B cell (primary cell): ENCODE measurements at regions not wholly inside any gene's neighbourhood (a gene's known extent, or its start where the extent isn't known, plus 50 kb on each side); places are given as distances from the start of the nearest gene placed in this dataset.

Experiments used
- ATAC-seq: fragments of 200-7000 bp; cut with Tn5 transposase; one replicate; pipeline ENCODE4 v1.10.0; 2021; ENCODE audit warnings: low read depth, mild to moderate bottlenecking, moderate number of reproducible peaks, moderate library complexity
- CTCF ChIA-PET: fragments of 350-600 bp; sonication (Branson Sonifier 250); formaldehyde crosslinking; loops from one replicate; lab custom pipeline; 2021; ENCODE audit warnings: antibody characterized with exemption, inconsistent platforms; lab: Charles Lee
- POLR2A ChIA-PET: fragments of 350-600 bp; sonication (Branson Sonifier 250); formaldehyde crosslinking; loops from one replicate; lab custom pipeline; 2021; ENCODE audit warnings: antibody characterized with exemption; lab: Charles Lee
- DNase-seq: peaks from one replicate; pipeline ENCODE4 v3.0.0; 2013
- H2AFZ ChIP-seq: 2 replicates; pipeline ENCODE4 v1.6.1; 2012; ENCODE audit warnings: mild to moderate bottlenecking, low read depth, low read length; ENCODE audit not compliant: insufficient read depth, poor library complexity, severe bottlenecking
- H3K27ac ChIP-seq, 2 donors: 1 replicate in 1 of 2; 2 replicates in 1 of 2; pipeline ENCODE4 v1.5.1; 2012 to 2013; ENCODE audit warnings: low read length in 2 of 2, mild to moderate bottlenecking in 2 of 2, moderate library complexity in 1 of 2
- H3K27me3 ChIP-seq, 4 experiments: fragments of 200-600 bp in 1 of 4; sonication (generic) in 1 of 4; replicated peaks in 1 of 4; 1 replicate in 2 of 4; 2 replicates in 2 of 4; pipeline versions ENCODE4 v1.6.1 to v1.7.0; 2013 to 2016; ENCODE audit warnings: low read length in 3 of 4, mild to moderate bottlenecking in 2 of 4, mixed read lengths in 1 of 4, moderate library complexity in 1 of 4; ENCODE audit not compliant: insufficient read depth in 4 of 4, control insufficient read depth in 3 of 4; ENCODE audit errors: control extremely low read depth in 1 of 4
- H3K36me3 ChIP-seq, 2 experiments: replicated peaks in 1 of 2; 1 replicate in 1 of 2; 2 replicates in 1 of 2; pipeline versions ENCODE4 v1.6.1 to v1.7.1; 2013; ENCODE audit warnings: low read length in 1 of 2; ENCODE audit not compliant: insufficient read depth in 2 of 2, control insufficient read depth in 1 of 2; ENCODE audit errors: control extremely low read depth in 1 of 2, extremely low read depth in 1 of 2
- H3K4me1 ChIP-seq, 2 donors: fragments of 200-600 bp in 1 of 2; sonication (generic) in 1 of 2; 1 replicate in 1 of 2; 2 replicates in 1 of 2; pipeline versions ENCODE4 v1.5.1 to v1.6.1; 2013 to 2017; ENCODE audit warnings: low read length in 2 of 2; ENCODE audit not compliant: control insufficient read depth in 2 of 2, insufficient read depth in 2 of 2
- H3K4me2 ChIP-seq: replicated peaks from 2 replicates; pipeline ENCODE3; 2012; ENCODE audit warnings: mild to moderate bottlenecking, low read depth, low read length; ENCODE audit not compliant: poor library complexity, severe bottlenecking
- H3K4me3 ChIP-seq, 5 experiments: fragments of 200-600 bp in 1 of 5; sonication (generic) in 1 of 5; 1 replicate in 3 of 5; 2 replicates in 2 of 5; pipeline versions ENCODE4 v1.5.1 to v1.7.0; 2011 to 2016; ENCODE audit warnings: low read length in 4 of 5, mild to moderate bottlenecking in 4 of 5, low read depth in 2 of 5, control low read depth in 1 of 5, moderate library complexity in 1 of 5; ENCODE audit not compliant: insufficient read depth in 1 of 5; ENCODE audit errors: control extremely low read depth in 1 of 5, extremely low read depth in 1 of 5
- H3K79me2 ChIP-seq: fragments of 200-600 bp; sonication (generic); one replicate; pipeline ENCODE4 v1.6.0; 2016; ENCODE audit warnings: low read length; ENCODE audit not compliant: control insufficient read depth, insufficient read depth
- H3K9ac ChIP-seq: fragments of 200-600 bp; sonication (generic); 2 replicates; pipeline ENCODE4 v1.6.1; 2017; ENCODE audit warnings: mild to moderate bottlenecking, low read length, moderate library complexity
- H3K9me3 ChIP-seq, 3 donors: one replicate each; pipeline versions ENCODE4 v1.6.1 to v1.7.1; 2013; ENCODE audit warnings: low read length in 2 of 3; ENCODE audit not compliant: control insufficient read depth in 2 of 3, insufficient read depth in 1 of 3; ENCODE audit errors: control extremely low read depth in 1 of 3
- H4K20me1 ChIP-seq: 2 replicates; pipeline ENCODE4 v1.6.0; 2012; ENCODE audit warnings: mild to moderate bottlenecking, low read length; ENCODE audit not compliant: insufficient read depth, control insufficient read depth, poor library complexity, severe bottlenecking
- H3K27ac Mint-ChIP-seq: one replicate; pipeline ENCODE4 v1.8.0; 2021; ENCODE audit warnings: mixed read lengths
- H3K27me3 Mint-ChIP-seq: one replicate; pipeline ENCODE4 v1.8.0; 2021; ENCODE audit warnings: mixed read lengths
- H3K4me1 Mint-ChIP-seq: one replicate; pipeline ENCODE4 v1.8.0; 2021; ENCODE audit warnings: mixed read lengths
- H3K4me3 Mint-ChIP-seq: one replicate; pipeline ENCODE4 v1.8.0; 2021; ENCODE audit warnings: mixed read lengths
- H3K9me3 Mint-ChIP-seq: one replicate; pipeline ENCODE4 v1.8.0; 2022; ENCODE audit warnings: mixed read lengths; ENCODE audit not compliant: insufficient read depth
- EZH2 ChIP-seq: IDR thresholded peaks from 2 replicates; pipeline ENCODE4 v1.6.1; 2012; ENCODE audit warnings: borderline replicate concordance, low read depth, mild to moderate bottlenecking, moderate library complexity, low read length; ENCODE audit not compliant: insufficient read depth, poor library complexity, severe bottlenecking
- WGBS: methylation state at CpG from one replicate; pipeline ENCODE4 v1.1.5; 2013; ENCODE audit warnings: missing lambda C conversion rate; ENCODE audit not compliant: insufficient coverage; 5-methylcytosine and 5-hydroxymethylcytosine counted together
- intact Hi-C: fragments of 100-400 bp; cut with micrococcal nuclease; formaldehyde crosslinking; loops from one replicate; pipeline ENCODE4 v1.10.0; 2022
- TF ChIP-seq, protein P1 (sequence below): fragments of 200-600 bp; IDR thresholded peaks from one replicate; pipeline ENCODE4 v1.8.0; 2022; ENCODE audit warnings: antibody characterized with exemption, mild to moderate bottlenecking

DNA sequence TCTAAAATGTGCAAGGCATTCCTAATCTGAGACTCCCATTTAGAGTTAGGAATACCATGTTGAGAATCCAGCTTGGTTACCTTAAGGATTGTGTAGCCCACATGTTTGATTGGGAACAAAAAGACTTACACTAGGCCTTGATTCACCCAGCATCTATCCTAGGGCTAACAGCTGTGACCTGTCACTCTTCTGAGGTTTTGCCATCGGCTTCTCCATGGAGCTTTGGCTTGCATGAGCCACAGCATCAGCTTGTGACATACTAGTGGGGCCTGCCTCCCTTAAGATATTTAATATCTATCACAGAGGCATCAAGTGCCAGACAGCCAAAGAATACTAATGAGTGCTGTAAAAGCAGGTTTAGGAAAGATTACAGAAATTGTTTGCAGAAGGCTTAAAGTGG, 241.3 kb upstream of the UBE2E3 start:
- WGBS = 75% methylated on average over 1 of the region's 1 CpG
- intact Hi-C loops = no loop called here
- Histone ChIP-seq H3K36me3 (no peaks in the 10 kb centered on the region), H3K4me1 (no peaks in the 10 kb centered on the region), H3K27ac (no peak overlapping the region), H3K9me3 (peaks cover 0 to 2% (median 0%) of the 10 kb centered on the region in 3 donors), H3K27me3 (no peaks in the 10 kb centered on the region), H3K4me3 (no peak overlapping the region), H3K4me2 (no peak overlapping the region), H3K79me2 (no peaks in the 10 kb centered on the region), H4K20me1 (no peaks in the 10 kb centered on the region), H3K9ac (no peak overlapping the region), H2AFZ (no peak overlapping the region)
- Mint-ChIP-seq H3K4me1 (no peaks in the 10 kb centered on the region), H3K9me3 (no peaks in the 10 kb centered on the region), H3K27me3 (peaks cover 8% of the 10 kb centered on the region), H3K4me3 (no peak overlapping the region), H3K27ac (no peak overlapping the region)
- no peak for TF ChIP-seq EZH2
- TF ChIP-seq, protein P1, sequence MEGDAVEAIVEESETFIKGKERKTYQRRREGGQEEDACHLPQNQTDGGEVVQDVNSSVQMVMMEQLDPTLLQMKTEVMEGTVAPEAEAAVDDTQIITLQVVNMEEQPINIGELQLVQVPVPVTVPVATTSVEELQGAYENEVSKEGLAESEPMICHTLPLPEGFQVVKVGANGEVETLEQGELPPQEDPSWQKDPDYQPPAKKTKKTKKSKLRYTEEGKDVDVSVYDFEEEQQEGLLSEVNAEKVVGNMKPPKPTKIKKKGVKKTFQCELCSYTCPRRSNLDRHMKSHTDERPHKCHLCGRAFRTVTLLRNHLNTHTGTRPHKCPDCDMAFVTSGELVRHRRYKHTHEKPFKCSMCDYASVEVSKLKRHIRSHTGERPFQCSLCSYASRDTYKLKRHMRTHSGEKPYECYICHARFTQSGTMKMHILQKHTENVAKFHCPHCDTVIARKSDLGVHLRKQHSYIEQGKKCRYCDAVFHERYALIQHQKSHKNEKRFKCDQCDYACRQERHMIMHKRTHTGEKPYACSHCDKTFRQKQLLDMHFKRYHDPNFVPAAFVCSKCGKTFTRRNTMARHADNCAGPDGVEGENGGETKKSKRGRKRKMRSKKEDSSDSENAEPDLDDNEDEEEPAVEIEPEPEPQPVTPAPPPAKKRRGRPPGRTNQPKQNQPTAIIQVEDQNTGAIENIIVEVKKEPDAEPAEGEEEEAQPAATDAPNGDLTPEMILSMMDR = no peak
- ATAC-seq (no peak), DNase-seq (no peak)
- CTCF ChIA-PET = no interaction called here
- POLR2A ChIA-PET = interaction anchor here (0.6 kb wide), 1 partner anchor 725 kb away, joined by 3 read pairs; no protein-coding TSS in a partner anchor

DNA sequence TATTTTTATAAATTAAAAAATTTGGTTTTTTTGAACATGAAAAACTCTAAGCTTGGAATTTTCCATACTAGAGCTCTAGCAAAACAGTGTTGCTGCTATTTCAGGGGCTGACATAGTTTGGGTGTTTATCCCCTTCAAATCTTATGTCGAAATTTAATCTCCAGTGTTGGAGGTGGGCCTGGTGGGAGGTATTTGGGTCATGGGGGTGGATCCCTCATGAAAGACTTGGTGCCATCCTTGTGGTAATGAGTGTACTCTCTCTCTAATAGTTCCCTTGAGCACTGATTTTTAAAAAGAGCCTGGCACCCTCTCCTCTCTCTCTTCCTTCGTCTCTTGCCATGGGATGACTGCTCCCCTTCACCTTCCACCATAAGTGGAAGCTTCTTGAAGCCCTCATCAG, 244.6 kb upstream of the UBE2E3 start:
- H3K27me3 Mint-ChIP-seq = no peaks in the 10 kb centered on the region
- H3K9ac ChIP-seq = no peak overlapping the region
- H3K4me3 Mint-ChIP-seq = no peak overlapping the region
- H3K4me1 ChIP-seq = no peaks in the 10 kb centered on the region
- TF ChIP-seq, protein P1 = no peak
- TF ChIP-seq EZH2 = no peak
- no peak overlapping the region for H3K4me3 ChIP-seq
- ChIA-PET CTCF (no interaction called here), POLR2A (no interaction called here)
- WGBS = 75% methylated on average over 1 of the region's 2 CpGs
- H4K20me1 ChIP-seq = no peaks in the 10 kb centered on the region
- H3K4me2 ChIP-seq = no peak overlapping the region
- H3K4me1 Mint-ChIP-seq = no peaks in the 10 kb centered on the region
- no peak for DNase-seq
- H2AFZ ChIP-seq = no peak overlapping the region
- ATAC-seq = no peak
- no peak overlapping the region for H3K27ac ChIP-seq
- H3K9me3 ChIP-seq = peaks cover 0 to 2% (median 0%) of the 10 kb centered on the region in 3 donors
- H3K79me2 ChIP-seq = no peaks in the 10 kb centered on the region
- intact Hi-C loops = no loop called here
- no peaks in the 10 kb centered on the region for H3K27me3 ChIP-seq
- H3K27ac Mint-ChIP-seq = no peak overlapping the region
- no peaks in the 10 kb centered on the region for H3K36me3 ChIP-seq
- no peaks in the 10 kb centered on the region for H3K9me3 Mint-ChIP-seq
